HCT116 (cell line): ENCODE measurements at regions not wholly inside any gene's neighbourhood (a gene's known extent, or its start where the extent isn't known, plus 50 kb on each side); places are given as distances from the start of the nearest gene placed in this dataset.

Source experiments
- ATAC-seq: fragments of 200-7000 bp; cut with Tn5 transposase; 2 replicates; pipeline ENCODE4 v1.9.1; 2020; ENCODE audit warnings: mild to moderate bottlenecking, moderate library complexity
- BruUV-seq: library from RNA; stranded (reverse); fragments of 400-500 nt; replicated peaks from 2 replicates; lab custom pipeline; 2021; lab: Mats Ljungman, UMichigan
- CTCF ChIA-PET: fragments of 300-600 bp; sonication (Branson Sonifier 250); formaldehyde crosslinking; loops from one replicate; lab custom pipeline; 2021; ENCODE audit warnings: antibody characterized with exemption; lab: Charles Lee
- POLR2A ChIA-PET: fragments of 300-600, 350-600 bp; sonication (Branson Sonifier 250); formaldehyde crosslinking; loops from one replicate; lab custom pipeline; 2021; ENCODE audit warnings: antibody characterized with exemption; lab: Charles Lee
- RAD21 ChIA-PET, 2 experiments: fragments of 300-600 bp; sonication (Branson Sonifier 250); formaldehyde crosslinking; loops; one replicate each; lab custom pipeline; 2023; ENCODE audit warnings: low total read pairs in 2 of 2; ENCODE audit not compliant: uncharacterized antibody in 2 of 2, unreplicated experiment in 2 of 2, low non-redundant PET in 1 of 2; lab: Charles Lee
- DNase-seq: peaks from one replicate; pipeline ENCODE4 v3.0.0-alpha.2; 2010; ENCODE audit warnings: low read depth, low spot score
- H2AFZ ChIP-seq: fragments of 200-600 bp; shearing (Covaris generic), sonication (generic); 2 replicates; pipeline ENCODE4 v1.6.1; 2017; ENCODE audit warnings: low read depth, mixed run types, mixed read lengths, antibody characterized with exemption, low read length; ENCODE audit not compliant: poor library complexity, severe bottlenecking
- H3K27ac ChIP-seq: 2 replicates; pipeline ENCODE4 v1.5.1; 2012; ENCODE audit warnings: low read depth, low read length
- H3K27me3 ChIP-seq: fragments of 200-600 bp; sonication (generic); 2 replicates; pipeline ENCODE4 v1.6.1; 2016; ENCODE audit warnings: mixed run types, low read length, mixed read lengths; ENCODE audit not compliant: insufficient read depth
- H3K36me3 ChIP-seq, 2 experiments: fragments of 200-500 bp in 1 of 2; fragments of 200-600 bp in 1 of 2; sonication (Bioruptor generic) in 1 of 2; sonication (generic) in 1 of 2; 2 replicates each; pipeline versions ENCODE4 v1.5.1 to v1.6.1; 2014 to 2016; ENCODE audit warnings: low read length in 2 of 2, inconsistent platforms in 1 of 2, mixed read lengths in 1 of 2, mixed run types in 1 of 2; ENCODE audit not compliant: insufficient read depth in 2 of 2, control insufficient read depth in 1 of 2
- H3K4me1 ChIP-seq, 2 experiments: fragments of 200-600 bp in 1 of 2; sonication (generic) in 1 of 2; 2 replicates each; pipeline versions ENCODE4 v1.5.1 to v1.6.1; 2012 to 2017; ENCODE audit warnings: low read length in 2 of 2, inconsistent platforms in 1 of 2, mild to moderate bottlenecking in 1 of 2, mixed read lengths in 1 of 2, mixed run types in 1 of 2, moderate library complexity in 1 of 2; ENCODE audit not compliant: insufficient read depth in 2 of 2, control insufficient read depth in 1 of 2
- H3K4me2 ChIP-seq: fragments of 200-600 bp; sonication (generic); 2 replicates; pipeline ENCODE4 v1.6.1; 2017; ENCODE audit warnings: mixed run types, low read length, mixed read lengths
- H3K4me3 ChIP-seq, 2 experiments: fragments of 200-600 bp in 1 of 2; sonication (generic) in 1 of 2; replicated peaks in 1 of 2; 2 replicates each; pipeline ENCODE4 v1.5.1; 2011 to 2016; ENCODE audit warnings: low read length in 2 of 2, control low read depth in 1 of 2, low read depth in 1 of 2, mild to moderate bottlenecking in 1 of 2, mixed read lengths in 1 of 2, mixed run types in 1 of 2
- H3K79me2 ChIP-seq: fragments of 200-600 bp; sonication (generic); 2 replicates; pipeline ENCODE4 v1.6.1; 2017; ENCODE audit warnings: mild to moderate bottlenecking, mixed run types, low read length, moderate library complexity, mixed read lengths; ENCODE audit not compliant: insufficient read depth
- H3K9ac ChIP-seq: fragments of 200-600 bp; sonication (generic); 2 replicates; pipeline ENCODE4 v1.6.1; 2016; ENCODE audit warnings: low read length, mixed read lengths
- H3K9me2 ChIP-seq: fragments of 200-600 bp; sonication (generic), shearing (Covaris generic); 2 replicates; pipeline ENCODE4 v1.6.1; 2017; ENCODE audit warnings: mixed run types, mild to moderate bottlenecking, moderate library complexity; ENCODE audit not compliant: insufficient read depth
- H3K9me3 ChIP-seq, 2 experiments: fragments of 200-500 bp in 1 of 2; fragments of 200-600 bp in 1 of 2; sonication (Bioruptor generic) in 1 of 2; sonication (generic) in 1 of 2; 2 replicates each; pipeline ENCODE4 v1.6.1; 2014 to 2017; ENCODE audit warnings: low read length in 2 of 2, mixed read lengths in 2 of 2, inconsistent platforms in 1 of 2, low read depth in 1 of 2, mild to moderate bottlenecking in 1 of 2, mixed run types in 1 of 2, moderate library complexity in 1 of 2; ENCODE audit not compliant: control insufficient read depth in 1 of 2, insufficient read depth in 1 of 2
- H4K20me1 ChIP-seq: fragments of 200-600 bp; sonication (generic), shearing (Covaris generic); 2 replicates; pipeline ENCODE4 v1.6.1; 2017; ENCODE audit warnings: mixed run types, mild to moderate bottlenecking, moderate library complexity; ENCODE audit not compliant: insufficient read depth
- ATF3 ChIP-seq: IDR thresholded peaks from 2 replicates; pipeline ENCODE4 v1.6.1; 2012
- CBX3 ChIP-seq: IDR thresholded peaks from 2 replicates; pipeline ENCODE4 v1.6.1; 2012; ENCODE audit warnings: low read depth
- CTCF ChIP-seq, 3 experiments: fragments of 200-600 bp in 1 of 3; sonication (generic) in 1 of 3; IDR thresholded peaks in 2 of 3; conservative IDR thresholded peaks in 1 of 3; 2 replicates each; pipeline ENCODE4 v1.5.1; 2012 to 2017; ENCODE audit warnings: low read depth in 2 of 3, low read length in 2 of 3, antibody characterized with exemption in 1 of 3, borderline replicate concordance in 1 of 3, control low read depth in 1 of 3, mild to moderate bottlenecking in 1 of 3, mixed read lengths in 1 of 3, mixed run types in 1 of 3, moderate library complexity in 1 of 3; ENCODE audit not compliant: insufficient read depth in 1 of 3
- FOSL1 ChIP-seq: IDR thresholded peaks from 2 replicates; pipeline ENCODE4 v1.6.1; 2012; ENCODE audit warnings: low read depth
- JUND ChIP-seq: IDR thresholded peaks from 2 replicates; pipeline ENCODE4 v1.6.1; 2012
- POLR2A ChIP-seq: IDR thresholded peaks from 2 replicates; pipeline ENCODE4 v1.7.0; 2011; ENCODE audit warnings: borderline replicate concordance; ENCODE audit not compliant: insufficient read depth, insufficient read length; ENCODE audit errors: extremely low read depth
- RAD21 ChIP-seq: IDR thresholded peaks from 2 replicates; pipeline ENCODE4 v1.6.1; 2012; ENCODE audit warnings: low read depth, mild to moderate bottlenecking
- REST ChIP-seq: IDR thresholded peaks from 2 replicates; pipeline ENCODE4 v1.6.1; 2012; ENCODE audit warnings: low read depth
- SRF ChIP-seq: IDR thresholded peaks from 2 replicates; pipeline ENCODE4 v1.6.1; 2012; ENCODE audit warnings: low read depth
- TCF7L2 ChIP-seq: IDR thresholded peaks from 2 replicates; pipeline ENCODE4 v1.7.0; 2011; ENCODE audit warnings: borderline replicate concordance, inconsistent platforms; ENCODE audit not compliant: insufficient read depth, insufficient read length; ENCODE audit errors: extremely low read depth
- intact Hi-C: fragments of 100-400 bp; cut with micrococcal nuclease; formaldehyde crosslinking; loops from 2 replicates; pipeline ENCODE4 v1.10.0; 2022
- TF ChIP-seq, protein P1 (sequence below): IDR thresholded peaks from 2 replicates; pipeline ENCODE4 v1.6.1; 2011; ENCODE audit warnings: mild to moderate bottlenecking, low read length, moderate library complexity; ENCODE audit not compliant: insufficient replicate concordance; ENCODE audit errors: extremely low read depth

- no peaks in the 10 kb centered on the region for H3K9me3 ChIP-seq
- CTCF ChIA-PET: no interaction called here
- H3K4me3 ChIP-seq: no peak overlapping the region
- H3K4me2 ChIP-seq: no peak overlapping the region
- H2AFZ ChIP-seq: no peak overlapping the region
- no peak overlapping the region for H3K27ac ChIP-seq
- BruUV-seq: no TSS peak
- peaks cover 16% of the 10 kb centered on the region for H3K27me3 ChIP-seq
- RAD21 ChIA-PET: no interaction called here
- intact Hi-C loops: no loop called here
- TF ChIP-seq RAD21 (no peak), CBX3 (no peak), TCF7L2 (no peak), JUND (no peak)
- no peaks in the 10 kb centered on the region for H3K9me2 ChIP-seq
- no peak for ATAC-seq
- H4K20me1 ChIP-seq: no peaks in the 10 kb centered on the region
- H3K79me2 ChIP-seq: no peaks in the 10 kb centered on the region
- H3K4me1 ChIP-seq: 0 out of 4 replicates have a peak, but pooled peaks cover 0 to 3% of the 10 kb centered on the region in 2 experiments
- no peaks in the 10 kb centered on the region for H3K36me3 ChIP-seq
- H3K9ac ChIP-seq: no peak overlapping the region
- DNase-seq: no peak
- POLR2A ChIA-PET: no interaction called here
These were observed 209.8 kb upstream of the THRB start for GRCh38 chr3:24704496-24704895.

DNA sequence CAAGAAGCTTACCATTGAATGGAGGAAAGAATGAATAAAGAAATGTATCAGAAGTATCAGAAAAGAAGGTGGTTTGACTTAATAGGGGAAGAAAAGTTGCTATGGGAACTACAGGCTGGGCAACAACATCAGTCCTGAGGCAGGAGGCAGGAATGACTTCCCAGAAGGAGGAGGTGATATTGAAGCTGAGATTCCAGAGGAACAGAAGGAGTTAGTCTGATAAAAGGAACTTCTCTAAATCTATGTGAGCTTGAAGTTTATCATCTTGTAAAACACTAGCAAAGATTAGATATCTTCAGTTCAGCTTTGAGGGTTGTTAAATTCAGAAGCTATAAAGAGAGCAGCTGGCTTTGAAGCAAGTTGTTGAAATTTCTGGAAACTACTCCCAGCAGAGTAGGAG lies 213.3 kb upstream of the THRB start:
- ATAC-seq: no peak
- H3K9ac ChIP-seq: no peak overlapping the region
- RAD21 ChIA-PET: no interaction called here
- TF ChIP-seq FOSL1 (no peak), POLR2A (no peak), CBX3 (no peak), ATF3 (no peak), CTCF (IDR thresholded peaks at IDR 0.05 in 2 of 3, conservative IDR thresholded peaks at IDR 0.05 in 1 of 3; ENCODE audit: borderline replicate concordance in 1 of 3, insufficient read depth in 1 of 3, low read depth in 2 of 3, low read length in 2 of 3) (no peak), SRF (no peak), REST (no peak)
- TF ChIP-seq, protein P1, sequence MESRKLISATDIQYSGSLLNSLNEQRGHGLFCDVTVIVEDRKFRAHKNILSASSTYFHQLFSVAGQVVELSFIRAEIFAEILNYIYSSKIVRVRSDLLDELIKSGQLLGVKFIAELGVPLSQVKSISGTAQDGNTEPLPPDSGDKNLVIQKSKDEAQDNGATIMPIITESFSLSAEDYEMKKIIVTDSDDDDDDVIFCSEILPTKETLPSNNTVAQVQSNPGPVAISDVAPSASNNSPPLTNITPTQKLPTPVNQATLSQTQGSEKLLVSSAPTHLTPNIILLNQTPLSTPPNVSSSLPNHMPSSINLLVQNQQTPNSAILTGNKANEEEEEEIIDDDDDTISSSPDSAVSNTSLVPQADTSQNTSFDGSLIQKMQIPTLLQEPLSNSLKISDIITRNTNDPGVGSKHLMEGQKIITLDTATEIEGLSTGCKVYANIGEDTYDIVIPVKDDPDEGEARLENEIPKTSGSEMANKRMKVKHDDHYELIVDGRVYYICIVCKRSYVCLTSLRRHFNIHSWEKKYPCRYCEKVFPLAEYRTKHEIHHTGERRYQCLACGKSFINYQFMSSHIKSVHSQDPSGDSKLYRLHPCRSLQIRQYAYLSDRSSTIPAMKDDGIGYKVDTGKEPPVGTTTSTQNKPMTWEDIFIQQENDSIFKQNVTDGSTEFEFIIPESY: no peak
- CTCF ChIA-PET: no interaction called here
- intact Hi-C loops: no loop called here
- no peaks in the 10 kb centered on the region for H3K79me2 ChIP-seq
- H3K27ac ChIP-seq: no peak overlapping the region
- H3K4me3 ChIP-seq: no peak overlapping the region
- POLR2A ChIA-PET: no interaction called here
- H3K9me3 ChIP-seq: no peaks in the 10 kb centered on the region
- H3K4me2 ChIP-seq: no peak overlapping the region
- H3K4me1 ChIP-seq: 0 out of 4 replicates have a peak, but pooled peaks cover 0 to 3% of the 10 kb centered on the region in 2 experiments
- no TSS peak for BruUV-seq
- no peaks in the 10 kb centered on the region for H4K20me1 ChIP-seq
- H3K36me3 ChIP-seq: no peaks in the 10 kb centered on the region
- no peak for DNase-seq
- peaks cover 18% of the 10 kb centered on the region for H3K27me3 ChIP-seq
- no peaks in the 10 kb centered on the region for H3K9me2 ChIP-seq
- H2AFZ ChIP-seq: no peak overlapping the region
